Thyroid gland (tissue), 4 donors: ENCODE measurements at regions not wholly inside any gene's neighbourhood (a gene's known extent, or its start where the extent isn't known, plus 50 kb on each side); places are given as distances from the start of the nearest gene placed in this dataset.

Experiments
- DNase-seq, 2 donors: peaks; one replicate each; pipeline ENCODE4 v3.0.0-alpha.2; 2019
- H3K27ac ChIP-seq, 3 donors: fragments of 200-600 bp; sonication (generic); 1 replicate in 2 of 3; 2 replicates in 1 of 3; pipeline ENCODE4 v1.5.1; 2016 to 2019; ENCODE audit warnings: mild to moderate bottlenecking in 1 of 3, moderate library complexity in 1 of 3
- H3K27me3 ChIP-seq: fragments of 200-600 bp; sonication (generic); one replicate; pipeline ENCODE4 v1.5.1; 2019
- H3K36me3 ChIP-seq, 2 donors: fragments of 200-600 bp; sonication (generic); one replicate each; pipeline ENCODE4 v1.5.1; 2016 to 2019
- H3K4me1 ChIP-seq, 2 donors: fragments of 200-600 bp; sonication (generic); one replicate each; pipeline ENCODE4 v1.5.1; 2017 to 2019
- H3K4me3 ChIP-seq, 3 donors: fragments of 200-600 bp; sonication (generic); replicated peaks in 1 of 3; 1 replicate in 2 of 3; 2 replicates in 1 of 3; pipeline ENCODE4 v1.5.1; 2016; ENCODE audit warnings: mild to moderate bottlenecking in 1 of 3
- H3K9me3 ChIP-seq: fragments of 200-600 bp; sonication (generic); one replicate; pipeline ENCODE4 v1.5.1; 2017
- POLR2A ChIP-seq, 2 donors: fragments of 450-650 bp; IDR thresholded peaks; one replicate each; pipeline ENCODE4 v1.6.1; 2017; ENCODE audit warnings: antibody characterized with exemption in 2 of 2, mild to moderate bottlenecking in 2 of 2, moderate library complexity in 1 of 2
- WGBS, 2 donors: methylation state at CpG; one replicate each; pipeline ENCODE4 v1.1.5; 2017; 5-methylcytosine and 5-hydroxymethylcytosine counted together
- intact Hi-C: fragments of 100-400 bp; cut with DNase I; formaldehyde crosslinking; loops from one replicate; pipeline ENCODE4 v1.15.1; 2023
- TF ChIP-seq, protein P1 (sequence below), 6 experiments: fragments of 200-600 bp in 3 of 6; fragments of 450-650 bp in 3 of 6; sonication (generic) in 3 of 6; IDR thresholded peaks; one replicate each; pipeline ENCODE4 v1.5.1; 2016 to 2019; ENCODE audit warnings: antibody characterized with exemption in 6 of 6, mild to moderate bottlenecking in 2 of 6, inconsistent platforms in 1 of 6, moderate library complexity in 1 of 6

DNA sequence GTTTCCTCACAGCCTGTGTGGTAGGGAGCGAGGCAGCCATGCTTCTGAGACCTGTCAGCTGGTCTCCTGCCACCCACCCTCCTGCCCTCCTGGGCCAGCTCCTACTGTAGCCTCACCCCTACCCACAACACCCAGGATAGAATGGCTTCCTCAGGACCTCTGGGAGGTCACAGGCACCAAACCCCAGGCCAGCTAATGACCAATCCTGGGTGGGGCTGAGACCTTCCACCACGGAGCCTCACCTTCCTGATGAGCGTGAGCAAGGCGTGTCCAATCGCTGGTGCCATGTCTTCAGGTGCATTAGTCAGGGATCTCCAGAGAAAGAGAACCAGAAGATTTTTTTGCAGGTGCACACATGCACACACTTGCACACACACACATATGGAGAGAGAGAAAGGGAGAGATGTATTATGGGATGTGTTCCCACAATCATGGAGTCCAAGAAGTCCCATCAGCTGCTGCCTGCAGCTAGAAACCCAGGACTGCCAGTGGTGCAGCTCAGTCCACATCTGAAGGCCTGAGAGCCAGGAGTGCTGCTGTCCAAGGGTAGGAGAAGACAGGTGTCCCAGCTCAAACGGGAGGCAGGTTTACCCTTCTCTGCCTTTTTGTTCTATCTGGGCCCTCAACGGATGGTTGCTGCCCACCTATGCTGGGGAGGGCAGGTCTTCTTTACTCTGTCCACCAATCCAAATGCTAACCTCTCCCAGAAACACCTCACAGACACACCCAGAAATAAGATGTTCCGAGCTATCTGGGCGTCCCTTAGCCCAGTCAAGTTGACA, 70.4 kb upstream of the HDAC4 start:
- no peak for DNase-seq
- no peaks in the 10 kb centered on the region for H3K36me3 ChIP-seq
- H3K9me3 ChIP-seq: no peaks in the 10 kb centered on the region
- 93 to 95% methylated on average over 8 to 9 of the region's 9 CpGs for WGBS, 2 donors
- H3K27me3 ChIP-seq: no peaks in the 10 kb centered on the region
- H3K4me1 ChIP-seq: no peaks in the 10 kb centered on the region
- no peak for TF ChIP-seq POLR2A (IDR thresholded peaks at IDR 0.05)
- TF ChIP-seq, protein P1, sequence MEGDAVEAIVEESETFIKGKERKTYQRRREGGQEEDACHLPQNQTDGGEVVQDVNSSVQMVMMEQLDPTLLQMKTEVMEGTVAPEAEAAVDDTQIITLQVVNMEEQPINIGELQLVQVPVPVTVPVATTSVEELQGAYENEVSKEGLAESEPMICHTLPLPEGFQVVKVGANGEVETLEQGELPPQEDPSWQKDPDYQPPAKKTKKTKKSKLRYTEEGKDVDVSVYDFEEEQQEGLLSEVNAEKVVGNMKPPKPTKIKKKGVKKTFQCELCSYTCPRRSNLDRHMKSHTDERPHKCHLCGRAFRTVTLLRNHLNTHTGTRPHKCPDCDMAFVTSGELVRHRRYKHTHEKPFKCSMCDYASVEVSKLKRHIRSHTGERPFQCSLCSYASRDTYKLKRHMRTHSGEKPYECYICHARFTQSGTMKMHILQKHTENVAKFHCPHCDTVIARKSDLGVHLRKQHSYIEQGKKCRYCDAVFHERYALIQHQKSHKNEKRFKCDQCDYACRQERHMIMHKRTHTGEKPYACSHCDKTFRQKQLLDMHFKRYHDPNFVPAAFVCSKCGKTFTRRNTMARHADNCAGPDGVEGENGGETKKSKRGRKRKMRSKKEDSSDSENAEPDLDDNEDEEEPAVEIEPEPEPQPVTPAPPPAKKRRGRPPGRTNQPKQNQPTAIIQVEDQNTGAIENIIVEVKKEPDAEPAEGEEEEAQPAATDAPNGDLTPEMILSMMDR (IDR thresholded peaks at IDR 0.05): no peak
- no peak overlapping the region for H3K27ac ChIP-seq
- intact Hi-C loops: no loop called here
- H3K4me3 ChIP-seq: no peak overlapping the region

DNA sequence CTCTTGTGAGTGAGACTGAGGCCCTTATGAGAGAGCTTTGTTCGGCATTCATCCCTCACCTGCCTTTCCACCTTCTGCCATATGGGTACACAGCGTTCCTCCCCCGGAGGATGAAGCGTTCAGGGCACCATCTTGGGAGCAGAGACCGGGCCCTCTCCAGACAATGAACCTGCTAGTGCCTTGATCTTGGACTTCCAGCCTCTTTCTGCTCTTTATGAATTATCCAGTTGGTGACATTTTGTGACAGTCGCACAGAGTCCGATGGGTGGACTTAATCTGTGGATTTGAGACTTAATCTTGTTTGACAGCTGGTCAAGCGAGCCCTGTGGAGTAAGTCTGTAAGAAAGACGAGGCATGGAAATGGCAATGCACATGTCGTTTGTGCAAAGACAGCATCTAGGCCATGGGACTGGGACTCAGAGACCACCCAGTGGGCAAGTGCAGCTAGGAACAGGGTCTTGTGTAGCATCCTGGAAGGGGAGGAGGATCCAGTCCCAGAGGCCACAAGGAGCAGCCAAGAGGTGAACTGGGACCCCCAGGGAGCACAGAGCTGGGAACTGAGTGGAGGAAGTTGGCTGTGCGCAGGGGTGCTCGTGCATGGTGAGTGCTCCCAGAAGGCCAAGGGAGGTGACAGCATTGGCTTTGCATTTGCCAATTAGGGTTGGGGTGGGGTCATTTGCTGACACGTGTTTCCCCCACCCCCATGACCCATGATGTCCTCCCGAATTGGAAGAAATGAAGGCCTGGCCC, 69.5 kb upstream of the HDAC4 start:
- TF ChIP-seq, protein P1 (IDR thresholded peaks at IDR 0.05): no peak
- no peak for TF ChIP-seq POLR2A (IDR thresholded peaks at IDR 0.05)
- no peak overlapping the region for H3K27ac ChIP-seq
- H3K4me3 ChIP-seq: no peak overlapping the region
- DNase-seq: no peak
- intact Hi-C loops: no loop called here
- H3K9me3 ChIP-seq: no peaks in the 10 kb centered on the region
- H3K4me1 ChIP-seq: no peaks in the 10 kb centered on the region
- no peaks in the 10 kb centered on the region for H3K36me3 ChIP-seq
- WGBS, 2 donors: 88 to 94% methylated on average over 14 of the region's 14 CpGs
- H3K27me3 ChIP-seq: no peaks in the 10 kb centered on the region

DNA sequence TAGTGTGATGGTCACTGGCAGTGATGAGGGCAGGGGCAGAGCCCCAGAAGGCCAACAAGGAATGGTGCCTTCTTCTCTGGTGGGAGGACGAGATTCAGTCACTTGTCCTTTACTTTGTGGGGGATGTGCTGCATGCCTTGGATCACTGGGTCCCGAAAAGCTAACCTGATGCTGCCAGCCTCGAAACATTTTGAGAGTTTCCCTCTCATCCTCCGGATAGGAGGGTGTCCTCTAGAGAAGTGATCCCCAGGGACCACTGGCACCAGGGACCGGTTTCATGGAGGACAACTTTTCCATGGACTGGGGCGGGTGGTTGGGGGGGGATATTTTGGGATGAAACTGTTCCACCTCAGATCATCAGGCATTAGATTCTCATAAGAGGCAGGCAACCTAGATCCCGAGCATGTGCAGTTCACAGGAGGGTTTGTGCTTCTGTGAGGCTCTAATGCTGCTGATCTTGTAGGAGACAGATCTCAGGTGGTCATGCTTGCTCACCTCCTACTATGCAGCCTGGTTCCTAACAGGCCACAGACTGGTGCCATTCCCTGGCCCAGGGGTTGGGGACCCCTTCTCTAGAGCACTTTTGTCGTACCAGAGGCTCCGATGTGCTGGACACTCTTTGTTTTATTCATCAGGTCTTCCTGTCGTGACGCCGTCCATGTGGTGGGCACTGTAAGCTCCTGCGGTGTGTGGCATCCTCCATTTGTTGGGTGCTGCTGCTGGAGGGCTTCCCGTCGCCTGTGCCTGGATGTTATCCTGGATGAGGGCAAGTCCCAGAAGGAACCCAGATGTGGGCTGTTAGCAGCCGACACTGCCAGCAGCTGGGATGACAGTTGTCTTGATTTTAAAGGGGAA, 68.5 kb upstream of the HDAC4 start:
- Histone ChIP-seq H3K9me3 (no peaks in the 10 kb centered on the region), H3K4me3 (no peak overlapping the region), H3K4me1 (no peaks in the 10 kb centered on the region), H3K27ac (no peak overlapping the region), H3K27me3 (no peaks in the 10 kb centered on the region), H3K36me3 (no peaks in the 10 kb centered on the region)
- no peak for DNase-seq
- no peak for TF ChIP-seq POLR2A (IDR thresholded peaks at IDR 0.05)
- TF ChIP-seq, protein P1 (IDR thresholded peaks at IDR 0.05): no peak
- intact Hi-C loops: no loop called here
- 89 to 97% methylated on average over 16 of the region's 16 CpGs for WGBS, 2 donors

DNA sequence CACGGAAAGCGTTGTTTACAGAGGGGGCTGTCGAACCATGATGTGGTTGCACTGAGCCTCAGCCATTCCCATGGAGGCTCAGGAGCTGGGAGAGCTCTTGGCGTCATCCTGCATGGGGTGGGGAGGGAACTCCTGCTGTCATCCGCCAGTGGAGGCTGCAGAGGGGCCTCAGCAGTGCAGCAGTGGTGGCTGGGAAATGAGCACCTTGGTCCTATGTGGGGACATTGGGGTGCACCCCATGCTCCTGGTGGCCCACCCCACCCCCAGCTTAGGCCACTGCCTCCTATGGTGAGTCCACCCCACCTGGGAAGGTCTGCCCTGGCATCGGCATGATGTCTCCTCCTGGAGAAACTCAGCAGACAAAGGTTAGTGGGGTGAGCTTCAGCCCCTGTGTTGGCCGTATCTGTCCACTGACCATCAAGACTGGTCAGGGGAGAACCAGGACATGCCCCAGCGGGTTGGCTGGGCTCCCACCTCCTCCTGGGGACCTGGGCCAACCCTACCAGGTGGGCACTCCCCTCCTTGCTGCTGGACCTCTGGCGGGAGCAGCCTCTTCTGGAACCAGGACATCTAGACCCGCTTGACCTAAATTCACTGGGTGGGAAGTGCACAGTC, 67.8 kb upstream of the HDAC4 start:
- no peaks in the 10 kb centered on the region for H3K9me3 ChIP-seq
- no peaks in the 10 kb centered on the region for H3K27me3 ChIP-seq
- H3K27ac ChIP-seq: no peak overlapping the region
- no peaks in the 10 kb centered on the region for H3K36me3 ChIP-seq
- 86 to 92% methylated on average over 8 of the region's 10 CpGs for whole genome bisulfite sequencing, 2 donors
- intact Hi-C loops: no loop called here
- no peak for DNase-seq
- no peak overlapping the region for H3K4me3 ChIP-seq
- no peaks in the 10 kb centered on the region for H3K4me1 ChIP-seq
- TF ChIP-seq POLR2A (IDR thresholded peaks at IDR 0.05): no peak
- TF ChIP-seq, protein P1 (IDR thresholded peaks at IDR 0.05): no peak
